Esophagus squamous epithelium (tissue), 4 donors: ENCODE measurements at regions not wholly inside any gene's neighbourhood (a gene's known extent, or its start where the extent isn't known, plus 50 kb on each side); places are given as distances from the start of the nearest gene placed in this dataset.

Experiments used
- POLR2A ChIP-seq, 4 donors: fragments of 450-650 bp; IDR thresholded peaks; one replicate each; pipeline ENCODE4 v1.6.1; 2017; ENCODE audit warnings: antibody characterized with exemption in 4 of 4, mild to moderate bottlenecking in 4 of 4, moderate library complexity in 3 of 4
- TF ChIP-seq, protein P1 (sequence below), 6 experiments: fragments of 450-650 bp in 4 of 6; fragments of 200-600 bp in 2 of 6; sonication (generic) in 2 of 6; IDR thresholded peaks; one replicate each; pipeline ENCODE4 v1.5.1; 2016 to 2019; ENCODE audit warnings: antibody characterized with exemption in 6 of 6, mild to moderate bottlenecking in 4 of 6, moderate library complexity in 4 of 6

DNA sequence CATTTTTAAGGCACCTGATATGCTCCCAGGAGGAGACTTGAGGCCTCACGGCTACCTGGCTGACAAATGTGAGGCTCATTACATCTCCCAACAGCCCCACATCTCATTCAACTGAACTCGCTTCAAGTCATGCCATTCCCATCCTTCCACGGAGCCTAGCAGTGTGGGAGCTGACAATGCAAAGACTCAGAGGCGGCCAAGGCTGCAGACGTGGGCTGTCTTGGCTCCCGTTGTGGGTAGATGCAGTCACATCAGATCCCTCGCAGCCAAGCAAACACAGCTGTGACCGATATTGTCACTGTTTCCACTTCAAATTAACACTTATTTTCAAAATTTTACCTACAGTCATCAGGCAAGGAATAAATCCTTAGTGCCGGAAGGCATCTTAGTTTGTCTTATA, 64.0 kb upstream of the TRIB2 start:
- TF ChIP-seq, protein P1, sequence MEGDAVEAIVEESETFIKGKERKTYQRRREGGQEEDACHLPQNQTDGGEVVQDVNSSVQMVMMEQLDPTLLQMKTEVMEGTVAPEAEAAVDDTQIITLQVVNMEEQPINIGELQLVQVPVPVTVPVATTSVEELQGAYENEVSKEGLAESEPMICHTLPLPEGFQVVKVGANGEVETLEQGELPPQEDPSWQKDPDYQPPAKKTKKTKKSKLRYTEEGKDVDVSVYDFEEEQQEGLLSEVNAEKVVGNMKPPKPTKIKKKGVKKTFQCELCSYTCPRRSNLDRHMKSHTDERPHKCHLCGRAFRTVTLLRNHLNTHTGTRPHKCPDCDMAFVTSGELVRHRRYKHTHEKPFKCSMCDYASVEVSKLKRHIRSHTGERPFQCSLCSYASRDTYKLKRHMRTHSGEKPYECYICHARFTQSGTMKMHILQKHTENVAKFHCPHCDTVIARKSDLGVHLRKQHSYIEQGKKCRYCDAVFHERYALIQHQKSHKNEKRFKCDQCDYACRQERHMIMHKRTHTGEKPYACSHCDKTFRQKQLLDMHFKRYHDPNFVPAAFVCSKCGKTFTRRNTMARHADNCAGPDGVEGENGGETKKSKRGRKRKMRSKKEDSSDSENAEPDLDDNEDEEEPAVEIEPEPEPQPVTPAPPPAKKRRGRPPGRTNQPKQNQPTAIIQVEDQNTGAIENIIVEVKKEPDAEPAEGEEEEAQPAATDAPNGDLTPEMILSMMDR (IDR thresholded peaks at IDR 0.05), result no peak
- TF ChIP-seq POLR2A (IDR thresholded peaks at IDR 0.05), result no peak
